H1 (cell line): ENCODE measurements at regions not wholly inside any gene's neighbourhood (a gene's known extent, or its start where the extent isn't known, plus 50 kb on each side); places are given as distances from the start of the nearest gene placed in this dataset.
A peak's percentile ranks its signal among the peaks of the same experiment; 100 is the strongest.

Experiments used
- CTCF ChIA-PET: fragments of 300-600 bp; sonication (Branson Sonifier 250); formaldehyde crosslinking; loops from one replicate; lab custom pipeline; 2021; ENCODE audit not compliant: partially characterized antibody; lab: Charles Lee
- POLR2A ChIA-PET: fragments of 300-600 bp; sonication (Branson Sonifier 250); formaldehyde crosslinking; loops from one replicate; lab custom pipeline; 2021; ENCODE audit warnings: inconsistent platforms; ENCODE audit not compliant: partially characterized antibody; lab: Charles Lee
- DNase-seq, 2 experiments: peaks; one replicate each; pipeline versions ENCODE4 v3.0.0 to v3.0.0-alpha.2; 2010 to 2022; ENCODE audit warnings: low spot score in 2 of 2, low read depth in 1 of 2, mixed read lengths in 1 of 2
- FAIRE-seq: peaks from 2 replicates; lab custom pipeline; 2011; peaks lifted over from hg19 to GRCh38; lab: Jason Lieb, UNC
- H2AFZ ChIP-seq: 2 replicates; pipeline ENCODE4 v1.8.1; 2012; ENCODE audit warnings: low read length, inconsistent platforms
- H2AK5ac ChIP-seq: 2 replicates; pipeline ENCODE4 v1.6.1; 2013; ENCODE audit warnings: low read depth, low read length
- H2BK120ac ChIP-seq: replicated peaks from 2 replicates; pipeline ENCODE3; 2013; ENCODE audit warnings: low read depth, low read length, inconsistent platforms
- H2BK12ac ChIP-seq: 2 replicates; pipeline ENCODE4 v1.6.1; 2013; ENCODE audit warnings: low read depth, low read length
- H2BK15ac ChIP-seq: 2 replicates; pipeline ENCODE4 v1.6.1; 2013; ENCODE audit warnings: low read length
- H2BK20ac ChIP-seq: 2 replicates; pipeline ENCODE4 v1.6.1; 2013; ENCODE audit warnings: low read length
- H2BK5ac ChIP-seq: 2 replicates; pipeline ENCODE4 v1.6.1; 2013; ENCODE audit warnings: low read depth, low read length
- H3K14ac ChIP-seq: 2 replicates; pipeline ENCODE4 v1.6.1; 2013; ENCODE audit warnings: inconsistent platforms; ENCODE audit not compliant: insufficient read length
- H3K18ac ChIP-seq: 2 replicates; pipeline ENCODE4 v1.6.1; 2013; ENCODE audit warnings: low read length; ENCODE audit errors: extremely low read depth
- H3K23ac ChIP-seq: 2 replicates; pipeline ENCODE4 v1.6.1; 2013; ENCODE audit warnings: inconsistent platforms; ENCODE audit not compliant: insufficient read length
- H3K23me2 ChIP-seq: 2 replicates; pipeline ENCODE4 v1.6.1; 2013; ENCODE audit warnings: low read depth, low read length
- H3K27ac ChIP-seq: 2 replicates; pipeline ENCODE4 v1.6.1; 2011; ENCODE audit warnings: low read depth, low read length, inconsistent platforms
- H3K27me3 ChIP-seq, 4 experiments: replicated peaks in 1 of 4; 1 replicate in 1 of 4; 2 replicates in 3 of 4; pipeline versions ENCODE4 v1.6.1 to v1.8.1; 2011 to 2013; ENCODE audit warnings: low read length in 3 of 4, mild to moderate bottlenecking in 3 of 4, inconsistent platforms in 2 of 4, mixed read lengths in 2 of 4, moderate library complexity in 1 of 4; ENCODE audit not compliant: control insufficient read depth in 3 of 4, insufficient read depth in 3 of 4; ENCODE audit errors: extremely low read depth in 1 of 4
- H3K36me3 ChIP-seq, 4 experiments: 2 replicates each; pipeline versions ENCODE4 v1.6.1 to v1.8.1; 2011 to 2013; ENCODE audit warnings: mild to moderate bottlenecking in 4 of 4, low read length in 3 of 4, moderate library complexity in 2 of 4, control low read depth in 1 of 4, inconsistent platforms in 1 of 4; ENCODE audit not compliant: insufficient read depth in 4 of 4, control insufficient read depth in 2 of 4
- H3K4ac ChIP-seq: replicated peaks from 2 replicates; pipeline ENCODE3; 2013; ENCODE audit warnings: low read length, low read depth, mixed read lengths, inconsistent platforms; ENCODE audit not compliant: insufficient read length
- H3K4me1 ChIP-seq, 4 experiments: replicated peaks in 1 of 4; 1 replicate in 1 of 4; 2 replicates in 3 of 4; pipeline versions ENCODE4 v1.6.1 to v1.8.1; 2011 to 2013; ENCODE audit warnings: low read length in 3 of 4, inconsistent platforms in 2 of 4, mixed read lengths in 1 of 4; ENCODE audit not compliant: insufficient read depth in 4 of 4, control insufficient read depth in 3 of 4
- H3K4me2 ChIP-seq, 2 experiments: 2 replicates each; pipeline versions ENCODE4 v1.6.1 to v1.8.1; 2011 to 2013; ENCODE audit warnings: low read depth in 2 of 2, low read length in 2 of 2, control low read depth in 1 of 2, inconsistent platforms in 1 of 2, mild to moderate bottlenecking in 1 of 2; ENCODE audit not compliant: insufficient read depth in 1 of 2
- H3K4me3 ChIP-seq, 4 experiments: fragments of 200-600, 300-600 bp in 1 of 4; sonication (generic), shearing (Covaris generic), sonication (Bioruptor Twin) in 1 of 4; 2 replicates each; pipeline versions ENCODE4 v1.5.1 to v1.8.1; 2011 to 2016; ENCODE audit warnings: low read length in 4 of 4, low read depth in 3 of 4, control low read depth in 2 of 4, inconsistent platforms in 2 of 4, mild to moderate bottlenecking in 2 of 4, mixed read lengths in 1 of 4, moderate library complexity in 1 of 4; ENCODE audit not compliant: insufficient read depth in 2 of 4; ENCODE audit errors: extremely low read depth in 1 of 4
- H3K56ac ChIP-seq: replicated peaks from 2 replicates; pipeline ENCODE3; 2013; ENCODE audit warnings: low read depth, mild to moderate bottlenecking, mixed read lengths, low read length, inconsistent platforms; ENCODE audit not compliant: insufficient read length
- H3K79me1 ChIP-seq: 2 replicates; pipeline ENCODE4 v1.6.1; 2013; ENCODE audit warnings: low read depth, low read length, control low read depth
- H3K79me2 ChIP-seq, 2 experiments: 2 replicates each; pipeline versions ENCODE4 v1.6.1 to v1.8.1; 2012 to 2013; ENCODE audit warnings: low read length in 2 of 2, mild to moderate bottlenecking in 2 of 2, inconsistent platforms in 1 of 2; ENCODE audit not compliant: insufficient read depth in 2 of 2, control insufficient read depth in 1 of 2
- H3K9ac ChIP-seq, 4 experiments: replicated peaks in 1 of 4; 1 replicate in 1 of 4; 2 replicates in 3 of 4; pipeline versions ENCODE4 v1.6.1 to v1.8.1; 2011 to 2013; ENCODE audit warnings: low read depth in 3 of 4, low read length in 3 of 4, control low read depth in 2 of 4, mild to moderate bottlenecking in 2 of 4, moderate library complexity in 2 of 4, inconsistent platforms in 1 of 4; ENCODE audit errors: extremely low read depth in 1 of 4
- H3K9me3 ChIP-seq, 2 experiments: 2 replicates each; pipeline versions ENCODE4 v1.6.1 to v1.8.1; 2012 to 2013; ENCODE audit warnings: mild to moderate bottlenecking in 2 of 2, moderate library complexity in 2 of 2, control low read depth in 1 of 2, inconsistent platforms in 1 of 2, low read depth in 1 of 2, low read length in 1 of 2, mixed read lengths in 1 of 2; ENCODE audit not compliant: insufficient read depth in 2 of 2
- H4K20me1 ChIP-seq, 2 experiments: replicated peaks in 1 of 2; 2 replicates each; pipeline versions ENCODE3 to v1.8.1; 2011 to 2013; ENCODE audit warnings: inconsistent platforms in 2 of 2, low read length in 2 of 2, mild to moderate bottlenecking in 1 of 2; ENCODE audit not compliant: insufficient read depth in 2 of 2, control insufficient read depth in 1 of 2
- H4K5ac ChIP-seq: 2 replicates; pipeline ENCODE4 v1.6.1; 2013; ENCODE audit warnings: low read length, low read depth, mixed read lengths, inconsistent platforms; ENCODE audit not compliant: insufficient read length
- H4K8ac ChIP-seq: 2 replicates; pipeline ENCODE4 v1.8.0; 2013; ENCODE audit warnings: mild to moderate bottlenecking, moderate library complexity, low read length, inconsistent platforms; ENCODE audit not compliant: insufficient read depth; ENCODE audit errors: extremely low read depth
- H4K91ac ChIP-seq: replicated peaks from 2 replicates; pipeline ENCODE3; 2013; ENCODE audit warnings: low read length, mixed read lengths, inconsistent platforms; ENCODE audit not compliant: insufficient read length
- CTCF ChIP-seq, 3 experiments: IDR thresholded peaks; 1 replicate in 2 of 3; 2 replicates in 1 of 3; pipeline versions ENCODE4 v1.5.1 to v1.6.1; 2011; ENCODE audit warnings: low read length in 3 of 3, mild to moderate bottlenecking in 3 of 3, inconsistent platforms in 2 of 3, low read depth in 1 of 3, moderate library complexity in 1 of 3; ENCODE audit not compliant: insufficient read depth in 1 of 3; ENCODE audit errors: control extremely low read depth in 1 of 3
- EZH2 ChIP-seq: fragments of 200-600 bp; sonication (generic); IDR thresholded peaks from 2 replicates; pipeline ENCODE4 v1.7.1; 2012; ENCODE audit warnings: low read depth, mild to moderate bottlenecking, moderate library complexity, low read length, inconsistent platforms; ENCODE audit not compliant: severe bottlenecking
- RAD21 ChIP-seq, 2 experiments: IDR thresholded peaks in 1 of 2; conservative IDR thresholded peaks in 1 of 2; 2 replicates each; pipeline ENCODE4 v1.6.1; 2011; ENCODE audit warnings: low read depth in 2 of 2, low read length in 2 of 2, improper control_type of control experiment in 1 of 2, inconsistent platforms in 1 of 2, mild to moderate bottlenecking in 1 of 2, moderate library complexity in 1 of 2
- RXRA ChIP-seq: IDR thresholded peaks from 2 replicates; pipeline ENCODE4 v1.6.1; 2011; ENCODE audit warnings: low read depth, mild to moderate bottlenecking, low read length, moderate library complexity; ENCODE audit not compliant: insufficient read depth
- WGBS, 2 experiments: shearing (Covaris generic) in 1 of 2; methylation state at CpG; one replicate each; pipeline versions ENCODE4 v1.1.6 to v1.1.7; 2013 to 2015; ENCODE audit warnings: low lambda C conversion rate in 2 of 2, mixed read lengths in 2 of 2, inconsistent platforms in 1 of 2, low coverage in 1 of 2, missing lambda C conversion rate in 1 of 2; ENCODE audit not compliant: insufficient replicate concordance in 2 of 2, insufficient coverage in 1 of 2, insufficient read length in 1 of 2; ENCODE audit errors: extremely low coverage in 1 of 2, missing lambda C conversion rate in 1 of 2; 5-methylcytosine and 5-hydroxymethylcytosine counted together

GRCh38 chr18:65255417-65255816 is 495.4 kb upstream of the CDH7 start:
- no peak overlapping the region for H3K27ac ChIP-seq
- no peak overlapping the region for H3K14ac ChIP-seq
- no peak overlapping the region for H3K23ac ChIP-seq
- no peak for FAIRE-seq
- H2AFZ ChIP-seq, result no peak overlapping the region
- ChIA-PET CTCF (interaction anchor here (1.3 to 1.9 kb wide), 2 partner anchors 8 to 12 kb away, joined by 3 to 7 read pairs; no protein-coding TSS in a partner anchor), POLR2A (no interaction called here)
- no peak overlapping the region for H2BK15ac ChIP-seq
- WGBS, 2 experiments, result 91% methylated on average over 2 of the region's 2 CpGs; no CpG with 5 or more reads in 1 of the 2 experiments
- no peak for DNase-seq
- no peaks in the 10 kb centered on the region for H3K27me3 ChIP-seq
- H4K5ac ChIP-seq, result no peak overlapping the region
- H2BK20ac ChIP-seq, result no peak overlapping the region
- no peaks in the 10 kb centered on the region for H3K23me2 ChIP-seq
- no peak overlapping the region for H4K8ac ChIP-seq
- H3K4me2 ChIP-seq, result no peak overlapping the region
- H4K91ac ChIP-seq, result no peak overlapping the region
- H3K79me1 ChIP-seq, result no peaks in the 10 kb centered on the region
- no peaks in the 10 kb centered on the region for H3K9me3 ChIP-seq
- no peak overlapping the region for H2BK12ac ChIP-seq
- no peak overlapping the region for H3K18ac ChIP-seq
- no peak overlapping the region for H3K4me3 ChIP-seq
- no peak overlapping the region for H3K4ac ChIP-seq
- H3K56ac ChIP-seq, result no peak overlapping the region
- H2BK120ac ChIP-seq, result no peak overlapping the region
- H4K20me1 ChIP-seq, result no peaks in the 10 kb centered on the region
- no peaks in the 10 kb centered on the region for H3K36me3 ChIP-seq
- H3K4me1 ChIP-seq, result no peaks in the 10 kb centered on the region
- H3K79me2 ChIP-seq, result no peaks in the 10 kb centered on the region
- no peak overlapping the region for H2AK5ac ChIP-seq
- no peak for TF ChIP-seq RXRA
- TF ChIP-seq RAD21 (IDR thresholded peaks at IDR 0.05 in 1 of 2, conservative IDR thresholded peaks at IDR 0.05 in 1 of 2; ENCODE audit: low read depth in 2 of 2, low read length in 2 of 2), result peak; percentile 6 to 25; a peak in 2 of 4 replicates
- no peak for TF ChIP-seq EZH2
- peak in 2 of 3 experiments; percentile 18 to 36; a peak in 2 of 4 replicates for TF ChIP-seq CTCF (IDR thresholded peaks at IDR 0.05; ENCODE audit: control extremely low read depth in 1 of 3, insufficient read depth in 1 of 3, low read depth in 1 of 3, low read length in 3 of 3)
- no peak overlapping the region for H3K9ac ChIP-seq
- no peak overlapping the region for H2BK5ac ChIP-seq
